Thyroid gland (tissue), 4 donors: ENCODE measurements at regions not wholly inside any gene's neighbourhood (a gene's known extent, or its start where the extent isn't known, plus 50 kb on each side); places are given as distances from the start of the nearest gene placed in this dataset.

Experiments
- DNase-seq, 2 donors: peaks; one replicate each; pipeline ENCODE4 v3.0.0-alpha.2; 2019
- H3K27ac ChIP-seq, 3 donors: fragments of 200-600 bp; sonication (generic); 1 replicate in 2 of 3; 2 replicates in 1 of 3; pipeline ENCODE4 v1.5.1; 2016 to 2019; ENCODE audit warnings: mild to moderate bottlenecking in 1 of 3, moderate library complexity in 1 of 3
- H3K27me3 ChIP-seq: fragments of 200-600 bp; sonication (generic); one replicate; pipeline ENCODE4 v1.5.1; 2019
- H3K36me3 ChIP-seq, 2 donors: fragments of 200-600 bp; sonication (generic); one replicate each; pipeline ENCODE4 v1.5.1; 2016 to 2019
- H3K4me1 ChIP-seq, 2 donors: fragments of 200-600 bp; sonication (generic); one replicate each; pipeline ENCODE4 v1.5.1; 2017 to 2019
- H3K4me3 ChIP-seq, 3 donors: fragments of 200-600 bp; sonication (generic); replicated peaks in 1 of 3; 1 replicate in 2 of 3; 2 replicates in 1 of 3; pipeline ENCODE4 v1.5.1; 2016; ENCODE audit warnings: mild to moderate bottlenecking in 1 of 3
- H3K9me3 ChIP-seq: fragments of 200-600 bp; sonication (generic); one replicate; pipeline ENCODE4 v1.5.1; 2017
- CTCF ChIP-seq, 6 experiments: fragments of 200-600 bp in 3 of 6; fragments of 450-650 bp in 3 of 6; sonication (generic) in 3 of 6; IDR thresholded peaks; one replicate each; pipeline ENCODE4 v1.5.1; 2016 to 2019; ENCODE audit warnings: antibody characterized with exemption in 6 of 6, mild to moderate bottlenecking in 2 of 6, inconsistent platforms in 1 of 6, moderate library complexity in 1 of 6
- POLR2A ChIP-seq, 2 donors: fragments of 450-650 bp; IDR thresholded peaks; one replicate each; pipeline ENCODE4 v1.6.1; 2017; ENCODE audit warnings: antibody characterized with exemption in 2 of 2, mild to moderate bottlenecking in 2 of 2, moderate library complexity in 1 of 2
- WGBS, 2 donors: methylation state at CpG; one replicate each; pipeline ENCODE4 v1.1.5; 2017; 5-methylcytosine and 5-hydroxymethylcytosine counted together
- intact Hi-C: fragments of 100-400 bp; cut with DNase I; formaldehyde crosslinking; loops from one replicate; pipeline ENCODE4 v1.15.1; 2023

GRCh38 chr4:13955551-13955950, 328.0 kb upstream of the BOD1L1 start:
- Histone ChIP-seq H3K9me3 (no peaks in the 10 kb centered on the region), H3K36me3 (no peaks in the 10 kb centered on the region), H3K27ac (no peak overlapping the region), H3K4me1 (no peaks in the 10 kb centered on the region), H3K4me3 (no peak overlapping the region), H3K27me3 (no peaks in the 10 kb centered on the region)
- TF ChIP-seq POLR2A (IDR thresholded peaks at IDR 0.05) (no peak), CTCF (IDR thresholded peaks at IDR 0.05) (no peak)
- 92 to 94% methylated on average over 7 of the region's 7 CpGs for WGBS, 2 donors
- intact Hi-C loops = no loop called here
- DNase-seq = no peak

GRCh38 chr4:13956947-13957346, 329.4 kb upstream of the BOD1L1 start:
- WGBS, 2 donors = 65 to 91% methylated on average over 2 of the region's 2 CpGs
- no peak overlapping the region for H3K27ac ChIP-seq
- H3K36me3 ChIP-seq = no peaks in the 10 kb centered on the region
- H3K4me1 ChIP-seq = no peaks in the 10 kb centered on the region
- H3K9me3 ChIP-seq = no peaks in the 10 kb centered on the region
- no peak for DNase-seq
- H3K4me3 ChIP-seq = no peak overlapping the region
- no peak for TF ChIP-seq POLR2A (IDR thresholded peaks at IDR 0.05)
- TF ChIP-seq CTCF (IDR thresholded peaks at IDR 0.05) = no peak
- no peaks in the 10 kb centered on the region for H3K27me3 ChIP-seq
- intact Hi-C loops = no loop called here

GRCh38 chr4:13957871-13958270, 330.3 kb upstream of the BOD1L1 start:
- no peak for DNase-seq
- no peaks in the 10 kb centered on the region for H3K4me1 ChIP-seq
- no peaks in the 10 kb centered on the region for H3K9me3 ChIP-seq
- TF ChIP-seq CTCF (IDR thresholded peaks at IDR 0.05) (no peak), POLR2A (IDR thresholded peaks at IDR 0.05) (no peak)
- 71 to 74% methylated on average over 5 of the region's 5 CpGs for WGBS, 2 donors
- H3K4me3 ChIP-seq = no peak overlapping the region
- intact Hi-C loops = no loop called here
- no peaks in the 10 kb centered on the region for H3K36me3 ChIP-seq
- H3K27ac ChIP-seq = no peak overlapping the region
- no peaks in the 10 kb centered on the region for H3K27me3 ChIP-seq

DNA sequence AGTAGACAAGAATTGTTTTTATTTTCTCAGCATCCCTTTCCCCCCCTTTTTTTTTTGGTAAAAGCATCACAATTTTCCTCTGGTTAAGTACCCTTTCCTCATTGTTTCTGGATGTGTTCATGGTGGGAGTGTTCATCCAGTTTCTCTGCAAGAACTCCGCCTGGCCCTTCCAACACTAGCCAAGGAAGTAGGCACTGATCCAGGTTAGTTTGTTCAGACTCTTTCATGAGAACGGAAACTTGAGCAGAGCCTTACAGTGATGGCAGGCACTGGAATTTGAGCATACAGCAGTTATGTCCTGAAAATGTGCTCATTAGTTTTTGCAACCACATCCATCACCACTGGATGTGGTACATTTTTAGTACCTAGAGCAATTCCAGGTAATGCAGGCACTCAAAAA, 336.1 kb upstream of the BOD1L1 start:
- no peak for DNase-seq
- Histone ChIP-seq H3K9me3 (no peaks in the 10 kb centered on the region), H3K4me1 (no peaks in the 10 kb centered on the region), H3K27me3 (no peaks in the 10 kb centered on the region), H3K36me3 (no peaks in the 10 kb centered on the region), H3K27ac (no peak overlapping the region), H3K4me3 (no peak overlapping the region)
- no peak for TF ChIP-seq CTCF (IDR thresholded peaks at IDR 0.05)
- no peak for TF ChIP-seq POLR2A (IDR thresholded peaks at IDR 0.05)
- intact Hi-C loops = no loop called here
- 59 to 70% methylated on average over 2 of the region's 2 CpGs for WGBS, 2 donors

DNA sequence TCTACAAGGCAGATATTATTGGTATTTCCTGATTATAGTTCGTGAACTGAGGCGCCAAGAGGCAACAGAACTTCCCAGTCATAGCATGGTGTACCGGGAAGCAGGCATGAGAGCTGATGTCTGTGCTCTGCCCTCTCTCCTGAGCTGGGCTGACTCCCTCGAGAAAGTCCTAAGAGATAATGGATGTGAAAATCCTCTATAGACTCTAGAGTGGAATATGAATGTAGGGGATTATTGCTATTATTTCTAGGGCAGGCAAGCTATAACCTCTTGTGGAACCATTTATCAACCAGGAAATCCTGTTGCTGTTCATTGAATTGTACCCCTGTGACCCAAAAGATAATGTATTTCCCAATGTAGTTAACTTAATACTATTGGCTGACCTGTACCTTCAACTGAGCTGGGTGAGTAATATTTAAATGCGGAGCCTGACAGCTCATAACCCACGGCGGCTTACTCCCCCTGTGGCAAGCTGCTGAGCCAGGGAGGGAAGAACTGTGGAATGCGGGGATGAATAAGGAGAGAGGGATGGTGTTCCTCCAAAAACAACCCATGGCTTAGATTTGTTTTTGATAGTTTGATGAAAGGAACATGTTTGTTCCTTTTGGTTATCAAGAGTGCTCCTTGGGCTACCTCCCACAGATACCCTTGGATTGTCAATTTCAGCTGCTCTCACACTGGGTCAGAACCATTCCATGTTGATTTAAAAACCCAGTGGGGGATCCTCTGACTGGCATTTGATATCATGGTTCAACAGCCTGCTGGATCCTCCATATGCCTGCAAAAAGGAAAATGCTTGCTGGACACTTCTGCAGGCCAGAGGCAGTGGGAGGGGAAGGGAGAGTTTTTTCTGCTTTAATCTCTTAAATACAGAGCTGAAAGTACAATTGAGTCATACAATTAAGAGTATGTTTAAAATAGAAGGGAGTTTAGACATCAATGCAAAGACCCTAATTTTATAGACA, 339.0 kb upstream of the BOD1L1 start:
- Histone ChIP-seq H3K4me3 (no peak overlapping the region), H3K27ac (no peak overlapping the region), H3K4me1 (no peaks in the 10 kb centered on the region), H3K27me3 (no peaks in the 10 kb centered on the region), H3K9me3 (no peaks in the 10 kb centered on the region), H3K36me3 (no peaks in the 10 kb centered on the region)
- DNase-seq = no peak
- TF ChIP-seq CTCF (IDR thresholded peaks at IDR 0.05) (no peak), POLR2A (IDR thresholded peaks at IDR 0.05) (no peak)
- 55 to 63% methylated on average over 8 of the region's 8 CpGs for WGBS, 2 donors
- intact Hi-C loops = no loop called here
